NCI-H345 (cell line): ENCODE measurements at regions not wholly inside any gene's neighbourhood (a gene's known extent, or its start where the extent isn't known, plus 50 kb on each side); places are given as distances from the start of the nearest gene placed in this dataset.
A peak's percentile ranks its signal among the peaks of the same experiment; 100 is the strongest.

Experiments
- DNase-seq: peaks from one replicate; lab custom pipeline; 2025; lab: John Stamatoyannopoulos, UW

GRCh38 chr18:77573571-77573970 is 323.9 kb downstream of the GALR1 start:
- no peak for DNase-seq

GRCh38 chr18:77590943-77591515 is 341.4 kb downstream of the GALR1 start:
- DNase-seq = no peak

DNA sequence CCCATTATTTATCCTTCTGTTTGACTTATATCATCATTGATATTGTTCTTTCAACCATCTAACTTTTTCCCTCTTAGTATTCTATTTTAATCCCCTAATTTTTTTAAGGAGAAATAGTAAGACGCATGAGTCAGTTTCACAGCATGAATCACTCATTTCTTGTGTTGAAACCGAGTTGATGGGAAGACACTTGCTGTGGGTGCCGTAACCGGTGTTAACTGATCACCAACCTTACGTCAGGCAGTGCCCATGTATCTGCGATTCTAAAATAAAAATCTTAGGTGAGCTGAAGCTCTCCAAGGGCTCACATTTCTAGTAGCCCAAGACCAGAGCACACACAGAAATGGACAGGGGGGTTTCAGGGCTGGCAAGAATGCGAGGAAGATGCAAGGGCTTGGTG is 348.1 kb downstream of the GALR1 start:
- no peak for DNase-seq

- no peak for DNase-seq
Observed at GRCh38 chr18:77600674-77601073, 351.0 kb downstream of the GALR1 start.

- no peak for DNase-seq
Observed at GRCh38 chr18:77601567-77601966, 351.9 kb downstream of the GALR1 start.

DNA sequence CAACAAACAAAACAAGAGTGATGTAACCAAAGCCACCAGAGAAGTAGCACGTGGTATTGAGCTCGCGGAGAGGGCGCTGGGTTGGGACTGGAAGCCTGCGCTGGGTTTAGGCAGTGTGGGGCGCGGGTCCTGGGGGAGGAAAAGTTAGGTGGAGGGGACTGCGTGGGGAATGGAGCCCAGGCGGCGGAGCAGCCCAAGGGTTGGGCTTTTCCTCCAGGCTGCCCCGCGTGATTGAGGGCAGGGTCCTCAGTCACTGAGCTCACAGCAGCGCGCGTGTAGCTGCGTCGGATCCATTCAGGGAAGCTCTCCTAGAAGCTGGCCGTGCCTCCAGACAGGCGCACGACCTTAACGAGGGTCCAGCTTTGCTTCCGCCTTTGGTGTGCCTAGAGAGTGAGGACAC is 357.4 kb downstream of the GALR1 start:
- no peak for DNase-seq

DNA sequence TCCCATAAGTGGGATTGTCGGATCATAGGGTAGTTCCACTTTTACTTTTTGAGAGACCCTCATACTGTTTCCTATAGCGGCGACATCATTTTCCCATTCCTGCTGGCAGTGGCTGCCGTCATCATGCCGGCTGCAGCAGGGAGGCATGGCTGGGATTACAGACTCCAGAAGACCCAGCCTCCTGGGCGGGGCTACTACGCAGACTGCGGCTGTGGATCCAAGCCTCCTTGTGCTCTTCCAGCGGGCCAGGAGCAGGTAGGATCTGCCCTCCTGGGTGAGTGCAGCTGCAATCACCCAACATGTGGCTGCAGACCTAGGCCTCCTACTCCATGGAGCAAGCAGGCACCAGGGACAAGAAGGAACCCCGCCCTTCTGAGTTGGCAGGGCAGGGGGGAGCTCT is 359.2 kb downstream of the GALR1 start:
- no peak for DNase-seq

DNA sequence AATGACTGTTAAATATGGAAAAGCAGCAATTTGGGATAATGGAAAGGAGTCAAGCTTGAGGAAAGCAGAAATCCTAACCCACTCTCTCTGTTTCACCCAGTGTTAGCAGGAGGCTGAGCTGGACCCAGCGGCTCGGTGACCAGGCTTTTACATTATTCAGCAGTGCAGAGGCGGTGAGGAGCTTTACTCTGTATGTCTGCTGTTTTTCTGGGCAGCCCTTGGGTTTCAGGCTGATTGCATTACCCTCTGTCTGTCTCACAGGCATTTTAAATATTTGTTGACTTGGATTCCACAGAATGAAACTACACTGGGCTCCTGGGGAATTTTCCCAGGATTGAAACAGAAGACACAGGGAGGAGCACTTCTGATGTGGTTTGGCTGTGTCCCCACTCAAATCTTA is 368.0 kb downstream of the GALR1 start:
- no peak for DNase-seq

DNA sequence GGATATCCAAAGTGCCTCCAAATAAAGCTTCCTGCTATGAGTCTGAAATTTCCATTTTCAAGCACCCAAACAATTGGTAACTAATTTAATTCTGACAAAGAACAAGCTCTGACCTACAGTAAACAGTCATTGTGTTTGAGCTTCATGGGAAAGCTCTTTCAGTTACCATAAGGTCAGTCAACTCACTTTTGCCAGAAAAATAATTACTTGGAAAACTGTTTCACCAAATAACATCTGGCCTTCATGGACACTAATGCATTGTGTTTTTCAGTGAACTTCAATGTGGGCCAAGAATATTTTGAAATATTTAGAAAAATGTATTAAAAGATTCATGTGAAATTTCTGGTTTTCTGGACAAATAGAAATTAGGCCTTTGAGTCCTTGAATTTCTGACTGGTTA is 369.9 kb downstream of the GALR1 start:
- DNase-seq = no peak

DNA sequence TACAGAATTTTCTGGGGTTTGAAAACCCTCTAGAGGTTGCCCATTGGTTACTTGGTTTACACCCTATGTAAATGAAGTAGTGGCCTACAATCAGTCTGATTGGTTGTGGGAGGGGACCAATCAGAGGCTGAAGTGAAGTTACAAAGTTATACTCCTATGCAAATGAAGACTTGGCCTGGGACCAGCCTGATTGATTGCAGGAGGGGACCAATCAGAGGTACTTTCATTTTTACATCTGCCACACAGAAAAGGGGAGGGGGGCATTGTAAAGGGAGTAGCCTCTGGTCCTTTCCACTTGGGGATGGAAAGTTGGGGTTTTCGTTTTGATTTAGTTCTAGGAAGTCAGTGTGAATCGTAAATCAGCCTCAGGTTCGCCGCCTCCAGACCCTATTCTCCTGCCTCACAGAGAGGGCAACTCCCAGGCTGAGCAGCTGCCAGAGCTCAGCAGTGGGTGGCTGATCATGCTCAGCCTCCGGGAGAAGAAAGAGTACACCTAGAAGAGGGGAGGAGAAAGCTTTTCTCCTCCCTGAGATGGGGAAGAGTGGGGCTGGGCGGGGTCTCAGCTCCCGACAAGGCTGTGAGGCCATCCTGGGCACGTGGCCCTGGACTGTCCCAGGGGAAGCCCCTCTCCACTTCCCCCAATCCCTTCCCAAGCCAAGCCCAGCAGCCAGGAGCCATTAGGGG is 372.5 kb downstream of the GALR1 start:
- no peak for DNase-seq

DNA sequence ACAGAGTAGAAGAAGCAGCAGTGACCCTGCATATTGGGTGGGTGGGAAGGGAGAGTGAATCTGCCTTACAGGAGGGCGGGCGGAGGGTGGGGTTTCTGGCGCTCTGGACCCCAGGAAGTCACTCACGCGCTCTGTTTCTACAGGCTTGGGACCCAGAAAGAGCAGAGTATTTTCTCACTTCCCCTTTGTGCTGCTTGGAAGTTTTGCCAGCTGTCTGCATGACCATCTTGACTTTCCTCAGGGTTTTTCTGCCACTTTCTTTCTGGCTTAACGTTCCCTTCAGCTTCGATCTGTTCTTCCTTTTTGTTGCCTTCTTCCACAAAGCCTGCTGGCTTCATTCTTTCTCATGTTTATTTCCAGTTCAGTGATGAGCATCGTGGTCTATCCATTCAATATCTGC is 383.1 kb downstream of the GALR1 start:
- DNase-seq = no peak

DNA sequence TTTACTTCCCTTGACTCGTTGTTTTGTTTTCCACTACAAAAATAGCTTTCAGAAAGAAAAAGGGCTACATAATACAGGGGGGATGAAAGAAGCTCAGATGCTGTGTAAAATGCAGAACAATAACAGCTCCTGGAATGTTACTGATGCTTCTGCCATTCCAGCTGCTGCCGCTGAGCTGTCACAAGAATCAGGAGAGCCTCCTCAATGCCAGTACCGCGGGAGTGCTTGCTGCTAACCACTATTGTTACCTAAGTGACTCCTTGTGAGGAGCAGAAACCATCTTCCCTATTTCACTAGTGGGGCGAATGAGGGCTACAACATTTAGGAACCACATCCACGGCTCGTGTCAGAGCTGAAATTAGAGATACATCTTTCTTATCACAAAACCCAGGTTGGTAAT is 384.8 kb downstream of the GALR1 start:
- no peak for DNase-seq

GRCh38 chr18:77635451-77635850 is 385.8 kb downstream of the GALR1 start:
- no peak for DNase-seq

DNA sequence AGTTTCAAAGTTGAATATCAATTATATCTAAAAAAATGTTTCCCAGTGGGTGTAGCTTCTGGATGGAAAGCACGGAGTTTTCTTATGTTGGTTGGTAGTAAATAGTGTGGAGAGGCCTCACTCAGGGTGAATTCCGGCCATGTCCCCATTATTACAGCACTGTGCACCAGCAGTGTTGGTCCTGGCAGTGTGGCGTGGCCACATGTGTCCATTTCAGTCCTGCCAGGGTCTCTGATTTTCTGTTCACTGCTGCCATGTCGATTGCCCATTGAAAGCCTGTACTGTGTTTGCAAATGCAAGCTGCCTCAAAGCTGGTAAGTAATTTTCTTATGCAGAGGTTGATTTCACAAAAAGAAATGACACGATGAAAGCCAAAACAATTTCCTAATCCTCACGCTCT is 386.2 kb downstream of the GALR1 start:
- no peak for DNase-seq

GRCh38 chr18:77645170-77645872 is 395.7 kb downstream of the GALR1 start:
- DNase-seq = no peak

DNA sequence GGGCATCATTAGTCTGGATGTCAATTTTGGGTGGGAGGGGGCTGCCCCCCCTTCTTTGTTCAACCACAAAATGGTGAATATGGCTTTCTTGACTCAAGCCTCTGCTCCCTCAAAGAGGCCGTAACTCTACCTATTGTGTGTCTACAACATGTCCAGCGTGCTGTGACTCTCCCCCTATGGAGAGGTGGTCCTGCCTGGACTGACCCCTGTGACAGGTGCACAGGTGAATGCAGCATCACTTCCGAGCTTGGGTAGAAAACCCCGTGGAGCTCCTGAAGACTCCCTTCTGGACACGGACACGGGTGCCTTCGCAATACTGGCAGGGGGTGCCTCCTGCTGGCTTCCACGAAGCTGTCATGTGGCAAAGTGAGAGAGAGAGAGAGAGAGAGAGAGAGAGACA is 397.8 kb downstream of the GALR1 start:
- DNase-seq = no peak

- DNase-seq = no peak
Observed at GRCh38 chr18:77648411-77648810, 398.8 kb downstream of the GALR1 start.

DNA sequence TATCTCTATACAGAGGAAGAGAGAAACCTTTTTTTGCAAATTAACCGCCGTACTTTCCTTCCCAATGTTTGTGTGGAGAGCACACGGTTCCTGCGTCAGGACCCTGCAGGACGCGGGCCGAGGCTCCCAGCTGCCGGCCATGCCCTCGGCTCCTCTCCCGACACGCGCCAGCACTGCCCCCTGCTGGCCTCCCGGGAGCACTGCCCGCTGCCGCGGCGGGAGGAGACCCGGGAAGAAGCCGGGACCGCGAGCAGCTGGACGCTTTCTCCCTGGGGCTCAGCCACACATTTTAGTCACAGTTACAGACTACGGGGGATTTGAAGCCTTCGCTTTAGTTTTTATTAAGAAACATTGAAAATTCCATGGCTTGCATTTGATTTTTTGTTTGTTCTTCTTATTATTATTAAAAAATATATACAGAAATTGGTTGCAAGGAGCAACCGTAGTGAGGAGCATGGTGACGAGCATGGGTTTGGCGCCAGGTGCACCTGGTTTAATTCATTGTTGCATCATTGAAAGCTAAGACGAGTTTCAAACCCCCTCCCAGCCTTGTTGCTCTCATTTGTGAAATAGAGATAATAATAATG is 401.2 kb downstream of the GALR1 start:
- peak; percentile 83 for DNase-seq

DNA sequence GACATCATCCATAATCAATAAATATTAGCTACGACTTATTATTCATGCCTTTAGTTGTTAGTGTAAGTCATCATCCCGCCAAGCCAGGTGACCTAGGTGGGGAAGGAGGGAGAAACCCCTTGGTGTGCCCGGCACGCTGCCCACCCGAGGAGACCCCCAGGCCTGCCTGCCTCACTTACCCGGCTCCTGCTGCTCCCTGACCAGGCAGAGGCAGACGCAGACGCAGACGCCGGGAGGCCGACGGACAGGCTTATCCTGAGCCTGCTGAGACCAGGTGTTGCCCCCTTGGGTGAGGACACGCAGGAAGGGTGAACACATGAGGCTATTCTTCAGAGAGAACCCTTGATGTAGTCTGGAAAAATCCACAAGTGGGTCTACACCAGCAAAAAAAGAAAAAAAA is 401.8 kb downstream of the GALR1 start:
- DNase-seq = no peak

DNA sequence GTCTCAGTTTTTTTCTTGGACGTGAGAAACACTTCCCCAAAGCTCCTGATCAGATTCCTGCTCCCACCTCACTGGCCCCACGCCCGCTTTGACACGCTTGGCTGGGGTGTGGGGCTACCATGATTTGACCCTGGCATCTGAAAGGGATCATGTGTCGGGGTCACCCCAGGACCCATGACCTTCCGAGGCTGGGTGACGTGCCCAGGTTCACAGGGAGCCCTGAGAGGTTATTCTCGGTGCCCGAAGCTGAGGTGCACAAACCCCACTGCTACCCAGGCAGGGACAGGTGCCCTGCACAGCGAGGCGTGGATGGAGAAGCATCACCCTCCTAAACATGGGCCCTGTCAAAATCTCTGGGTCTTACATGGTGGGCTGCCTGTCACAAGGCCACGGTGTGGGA is 404.1 kb downstream of the GALR1 start:
- DNase-seq = no peak

DNA sequence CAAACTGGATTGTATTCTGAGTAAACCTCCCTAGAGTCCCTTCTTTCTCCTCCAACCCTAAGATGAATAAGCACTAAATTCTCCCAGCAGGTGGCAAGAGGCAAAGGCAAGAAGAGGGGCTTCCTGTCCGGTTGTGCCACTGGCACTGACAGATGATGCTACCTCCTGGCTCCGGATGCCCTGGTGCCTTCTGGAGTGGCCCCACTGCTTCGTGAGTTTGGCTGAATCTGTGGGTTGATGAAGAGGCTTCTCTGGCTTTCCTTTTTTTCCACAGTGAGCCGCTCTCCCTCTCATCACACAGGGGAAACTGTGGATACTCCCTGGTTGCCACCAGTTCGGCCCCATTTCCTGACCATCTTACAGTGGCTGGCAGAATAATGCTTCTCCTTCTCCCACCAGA is 404.7 kb downstream of the GALR1 start:
- no peak for DNase-seq

DNA sequence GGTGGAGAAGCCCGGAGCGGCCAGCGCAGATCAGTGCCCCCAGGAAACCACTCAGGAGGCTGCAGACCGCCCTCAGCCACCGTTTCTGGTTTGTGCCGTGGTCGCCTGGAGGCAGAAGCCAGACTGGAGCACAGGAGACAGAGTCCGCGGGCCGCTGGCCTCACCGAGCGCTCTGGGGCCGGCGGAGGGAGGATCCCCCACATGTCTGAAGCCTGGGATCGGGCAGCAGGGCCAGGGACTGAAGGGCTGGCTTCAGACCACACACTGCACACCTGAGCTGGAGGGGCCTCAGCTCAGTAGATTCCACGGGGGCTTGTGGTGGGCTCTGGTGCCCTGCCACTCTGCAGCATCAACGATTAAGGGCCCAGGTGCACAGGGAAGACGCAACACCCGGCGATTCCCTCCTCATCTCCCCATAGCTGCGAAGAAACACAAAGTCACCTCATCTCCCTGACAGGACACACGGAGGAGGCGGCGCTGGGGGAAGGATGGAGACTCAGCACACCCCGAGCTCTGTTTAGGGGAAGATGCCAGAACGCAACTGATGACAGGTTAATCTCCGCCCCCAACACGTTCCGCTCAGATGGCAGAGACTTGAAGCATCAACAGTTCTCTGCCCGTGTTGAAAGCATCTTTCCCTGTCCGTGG is 408.1 kb downstream of the GALR1 start:
- no peak for DNase-seq

DNA sequence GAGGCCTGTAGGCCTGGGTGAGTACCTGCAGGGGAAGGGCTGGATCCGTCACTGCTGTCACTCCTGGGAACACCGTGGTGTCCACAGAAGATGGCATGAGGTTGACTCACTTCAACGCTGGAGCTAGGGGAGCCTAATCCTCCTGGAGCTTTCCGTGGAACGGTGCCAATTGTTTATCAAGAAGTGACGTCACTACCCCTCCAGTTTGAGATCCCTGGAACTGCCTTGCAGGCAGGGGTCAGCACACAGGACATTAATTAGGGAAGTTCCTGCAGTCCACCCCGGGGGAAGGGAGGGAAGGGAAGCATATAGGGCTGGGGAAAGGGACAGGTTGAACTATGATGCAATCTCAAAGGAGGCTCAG is 408.6 kb downstream of the GALR1 start:
- no peak for DNase-seq
